ENCODE measurements at regions not wholly inside any gene's neighbourhood (a gene's known extent, or its start where the extent isn't known, plus 50 kb on each side); places are given as distances from the start of the nearest gene placed in this dataset.

DNA sequence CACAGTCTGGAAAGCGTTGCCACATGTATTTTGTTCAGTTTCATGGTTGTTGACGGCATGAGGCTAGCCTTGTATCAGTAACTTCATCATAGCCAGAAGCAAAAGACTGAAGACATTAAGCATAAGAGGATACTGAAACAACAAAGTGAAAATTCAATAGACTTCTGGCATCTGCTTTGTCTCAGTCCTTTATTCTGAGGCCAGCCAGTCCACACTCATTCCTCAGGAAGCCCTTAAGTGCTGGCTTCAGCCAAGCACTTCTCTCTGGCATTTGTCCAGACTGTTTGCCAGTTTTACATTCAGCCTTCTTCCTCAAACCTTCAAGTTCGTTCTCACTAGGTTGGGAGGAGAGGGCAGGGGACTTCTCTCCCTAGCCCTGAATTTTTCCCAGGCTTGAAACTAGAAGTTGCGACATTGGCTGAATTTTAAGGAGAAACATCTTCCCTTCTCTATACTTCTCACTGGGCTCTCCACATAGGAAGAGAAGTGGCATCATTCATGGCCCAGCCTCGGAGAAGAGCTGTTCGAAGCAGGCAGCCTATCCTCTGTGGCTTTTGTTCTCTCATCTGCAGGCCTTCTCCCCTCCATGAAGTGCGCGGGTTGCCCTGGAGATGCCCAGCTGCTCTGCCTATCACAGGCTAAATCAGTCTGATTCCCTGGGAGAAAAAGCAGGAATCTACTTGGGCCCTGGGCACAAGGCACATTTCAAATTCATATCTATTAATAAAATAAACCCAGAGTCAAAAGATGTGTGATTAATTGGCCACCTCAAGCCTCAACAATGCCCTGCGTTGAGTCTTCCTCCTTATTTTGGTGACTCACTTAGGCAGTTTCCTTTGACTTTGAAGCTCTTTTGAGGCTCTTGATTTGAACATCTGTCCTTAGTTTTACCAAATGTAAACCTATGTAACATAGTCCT, 130.9 kb upstream of the PLEKHA5 start:
- Histone ChIP-seq H3K27me3 (ENCODE audit: insufficient read depth, low read length) (no peaks in the 10 kb centered on the region), H4K20me1 (ENCODE audit: insufficient read depth, low read length) (no peaks in the 10 kb centered on the region), H3K4me1 (ENCODE audit: insufficient read depth, low read length) (peaks cover 15% of the 10 kb centered on the region), H3K27ac (ENCODE audit: low read depth, low read length) (peak overlapping the region; percentile 78), H3K9me3 (ENCODE audit: insufficient read depth, low read depth, low read length) (no peaks in the 10 kb centered on the region), H3K36me3 (ENCODE audit: insufficient read depth, low read length) (no peaks in the 10 kb centered on the region), H3K9ac (ENCODE audit: low read length) (peak overlapping the region; percentile 46), H3K4me3 (ENCODE audit: insufficient read depth, low read depth, low read length) (no peak overlapping the region), H3K79me2 (ENCODE audit: insufficient read depth, low read length) (no peaks in the 10 kb centered on the region), H3K4me2 (ENCODE audit: low read length) (peak overlapping the region; percentile 49), H2AFZ (ENCODE audit: low read depth, low read length) (no peak overlapping the region)
- TF ChIP-seq, protein P1, sequence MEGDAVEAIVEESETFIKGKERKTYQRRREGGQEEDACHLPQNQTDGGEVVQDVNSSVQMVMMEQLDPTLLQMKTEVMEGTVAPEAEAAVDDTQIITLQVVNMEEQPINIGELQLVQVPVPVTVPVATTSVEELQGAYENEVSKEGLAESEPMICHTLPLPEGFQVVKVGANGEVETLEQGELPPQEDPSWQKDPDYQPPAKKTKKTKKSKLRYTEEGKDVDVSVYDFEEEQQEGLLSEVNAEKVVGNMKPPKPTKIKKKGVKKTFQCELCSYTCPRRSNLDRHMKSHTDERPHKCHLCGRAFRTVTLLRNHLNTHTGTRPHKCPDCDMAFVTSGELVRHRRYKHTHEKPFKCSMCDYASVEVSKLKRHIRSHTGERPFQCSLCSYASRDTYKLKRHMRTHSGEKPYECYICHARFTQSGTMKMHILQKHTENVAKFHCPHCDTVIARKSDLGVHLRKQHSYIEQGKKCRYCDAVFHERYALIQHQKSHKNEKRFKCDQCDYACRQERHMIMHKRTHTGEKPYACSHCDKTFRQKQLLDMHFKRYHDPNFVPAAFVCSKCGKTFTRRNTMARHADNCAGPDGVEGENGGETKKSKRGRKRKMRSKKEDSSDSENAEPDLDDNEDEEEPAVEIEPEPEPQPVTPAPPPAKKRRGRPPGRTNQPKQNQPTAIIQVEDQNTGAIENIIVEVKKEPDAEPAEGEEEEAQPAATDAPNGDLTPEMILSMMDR (IDR thresholded peaks at IDR 0.05; ENCODE audit: insufficient read depth, low read depth, low read length), result no peak
- Mint-ChIP-seq H3K36me3 (ENCODE audit: low read depth, unreplicated experiment) (no peaks in the 10 kb centered on the region), H3K27me3 (ENCODE audit: low read depth, unreplicated experiment) (no peaks in the 10 kb centered on the region), H3K4me1 (ENCODE audit: low read depth, unreplicated experiment) (no peaks in the 10 kb centered on the region), H3K4me3 (ENCODE audit: unreplicated experiment) (no peak overlapping the region), H3K27ac (ENCODE audit: unreplicated experiment) (no peak overlapping the region), H3K9me3 (ENCODE audit: unreplicated experiment) (peaks cover 1% of the 10 kb centered on the region)
- FAIRE-seq, result peak; percentile 60
- peak; percentile 89 for DNase-seq (ENCODE audit: low read depth)

DNA sequence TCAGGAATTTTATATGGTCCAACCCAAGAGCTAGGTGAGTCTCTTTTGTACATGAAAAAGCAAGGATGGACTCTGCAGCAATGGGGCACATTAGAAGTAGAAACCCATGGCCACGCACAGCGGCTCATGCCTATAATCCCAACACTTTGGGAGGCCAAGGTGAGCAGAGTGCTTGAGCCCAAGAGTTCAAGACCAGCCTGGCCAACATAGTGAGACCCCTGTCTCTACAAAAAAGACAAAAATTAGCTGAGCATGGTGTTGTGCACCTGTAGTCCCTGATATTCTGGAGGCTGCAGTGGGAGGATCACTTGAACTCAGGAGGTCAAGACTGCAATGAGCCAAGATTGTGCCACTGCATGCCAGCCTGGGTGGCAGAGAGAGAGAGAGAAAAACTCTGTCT, 128.7 kb upstream of the PLEKHA5 start:
- Histone ChIP-seq H3K36me3 (ENCODE audit: insufficient read depth, low read length) (no peaks in the 10 kb centered on the region), H2AFZ (ENCODE audit: low read depth, low read length) (no peak overlapping the region), H3K9me3 (ENCODE audit: insufficient read depth, low read depth, low read length) (no peaks in the 10 kb centered on the region), H3K27me3 (ENCODE audit: insufficient read depth, low read length) (no peaks in the 10 kb centered on the region), H3K4me3 (ENCODE audit: insufficient read depth, low read depth, low read length) (no peak overlapping the region), H3K79me2 (ENCODE audit: insufficient read depth, low read length) (no peaks in the 10 kb centered on the region), H3K4me2 (ENCODE audit: low read length) (no peak overlapping the region), H3K27ac (ENCODE audit: low read depth, low read length) (no peak overlapping the region), H4K20me1 (ENCODE audit: insufficient read depth, low read length) (no peaks in the 10 kb centered on the region), H3K4me1 (ENCODE audit: insufficient read depth, low read length) (peaks cover 15% of the 10 kb centered on the region), H3K9ac (ENCODE audit: low read length) (no peak overlapping the region)
- FAIRE-seq (no peak), DNase-seq (ENCODE audit: low read depth) (no peak)
- Mint-ChIP-seq H3K36me3 (ENCODE audit: low read depth, unreplicated experiment) (no peaks in the 10 kb centered on the region), H3K9me3 (ENCODE audit: unreplicated experiment) (peaks cover 1% of the 10 kb centered on the region), H3K27me3 (ENCODE audit: low read depth, unreplicated experiment) (no peaks in the 10 kb centered on the region), H3K4me1 (ENCODE audit: low read depth, unreplicated experiment) (no peaks in the 10 kb centered on the region), H3K4me3 (ENCODE audit: unreplicated experiment) (no peak overlapping the region), H3K27ac (ENCODE audit: unreplicated experiment) (no peak overlapping the region)
- TF ChIP-seq, protein P1 (IDR thresholded peaks at IDR 0.05; ENCODE audit: insufficient read depth, low read depth, low read length), result no peak
- no peak for TF ChIP-seq EZH2 (IDR thresholded peaks at IDR 0.05; ENCODE audit: insufficient read depth, low read length)

DNA sequence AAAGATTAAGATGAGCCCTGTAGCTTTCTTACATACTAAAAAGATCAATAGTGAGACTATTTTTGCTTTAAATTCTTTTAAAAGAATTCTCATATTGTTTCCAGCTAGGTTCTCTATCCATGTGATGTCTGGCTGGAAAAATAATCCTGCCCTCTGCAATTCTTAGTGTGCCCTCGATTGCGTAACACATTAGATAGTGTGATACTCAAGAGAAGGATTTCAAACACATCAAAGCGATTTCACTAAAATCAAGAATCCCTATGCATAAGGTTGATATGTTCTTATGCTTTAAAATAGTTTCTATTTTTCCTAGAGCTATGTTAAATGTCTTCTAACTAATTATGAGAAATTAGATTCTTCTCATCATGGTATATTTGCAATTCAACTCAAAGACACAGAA, 127.3 kb upstream of the PLEKHA5 start:
- H3K36me3 Mint-ChIP-seq (ENCODE audit: low read depth, unreplicated experiment), result no peaks in the 10 kb centered on the region
- Histone ChIP-seq H3K4me1 (ENCODE audit: insufficient read depth, low read length) (peaks cover 15% of the 10 kb centered on the region), H4K20me1 (ENCODE audit: insufficient read depth, low read length) (no peaks in the 10 kb centered on the region), H3K9me3 (ENCODE audit: insufficient read depth, low read depth, low read length) (no peaks in the 10 kb centered on the region), H3K27ac (ENCODE audit: low read depth, low read length) (no peak overlapping the region), H3K9ac (ENCODE audit: low read length) (no peak overlapping the region), H3K79me2 (ENCODE audit: insufficient read depth, low read length) (no peaks in the 10 kb centered on the region), H3K27me3 (ENCODE audit: insufficient read depth, low read length) (no peaks in the 10 kb centered on the region), H3K36me3 (ENCODE audit: insufficient read depth, low read length) (no peaks in the 10 kb centered on the region), H2AFZ (ENCODE audit: low read depth, low read length) (no peak overlapping the region), H3K4me2 (ENCODE audit: low read length) (no peak overlapping the region), H3K4me3 (ENCODE audit: insufficient read depth, low read depth, low read length) (no peak overlapping the region)
- DNase-seq (ENCODE audit: low read depth) (no peak), FAIRE-seq (no peak)
- H3K27me3 Mint-ChIP-seq (ENCODE audit: low read depth, unreplicated experiment), result no peaks in the 10 kb centered on the region
- no peak overlapping the region for H3K27ac Mint-ChIP-seq (ENCODE audit: unreplicated experiment)
- TF ChIP-seq, protein P1 (IDR thresholded peaks at IDR 0.05; ENCODE audit: insufficient read depth, low read depth, low read length), result no peak
- no peak for TF ChIP-seq EZH2 (IDR thresholded peaks at IDR 0.05; ENCODE audit: insufficient read depth, low read length)
- H3K4me1 Mint-ChIP-seq (ENCODE audit: low read depth, unreplicated experiment), result no peaks in the 10 kb centered on the region
- H3K9me3 Mint-ChIP-seq (ENCODE audit: unreplicated experiment), result peaks cover 1% of the 10 kb centered on the region
- no peak overlapping the region for H3K4me3 Mint-ChIP-seq (ENCODE audit: unreplicated experiment)

Data from astrocyte (in vitro differentiated cells and primary cell).